ENCODE measurements at regions not wholly inside any gene's neighbourhood (a gene's known extent, or its start where the extent isn't known, plus 50 kb on each side); places are given as distances from the start of the nearest gene placed in this dataset.

- no peaks in the 10 kb centered on the region for H3K36me3 ChIP-seq (ENCODE audit: insufficient read depth, low read length)
- H3K4me1 ChIP-seq (ENCODE audit: control insufficient read depth, insufficient read depth, low read length, unreplicated experiment), result peaks cover 8% of the 10 kb centered on the region
- no peaks in the 10 kb centered on the region for H3K79me2 ChIP-seq (ENCODE audit: control insufficient read depth, insufficient read depth, low read length, unreplicated experiment)
- H3K27ac ChIP-seq (ENCODE audit: low read depth, low read length), result no peak overlapping the region
- H2AFZ ChIP-seq (ENCODE audit: low read length, unreplicated experiment), result no peak overlapping the region
- H3K27me3 ChIP-seq (ENCODE audit: insufficient read depth, low read length), result no peaks in the 10 kb centered on the region
- no peak overlapping the region for H3K4me3 ChIP-seq (ENCODE audit: low read depth, low read length)
Measured at GRCh38 chr14:38496092-38496491, 240.2 kb upstream of the CLEC14A start.

- H3K4me1 ChIP-seq (ENCODE audit: control insufficient read depth, insufficient read depth, low read length, unreplicated experiment), result no peaks in the 10 kb centered on the region
- H3K36me3 ChIP-seq (ENCODE audit: insufficient read depth, low read length), result no peaks in the 10 kb centered on the region
- H3K27me3 ChIP-seq (ENCODE audit: insufficient read depth, low read length), result no peaks in the 10 kb centered on the region
- no peak overlapping the region for H2AFZ ChIP-seq (ENCODE audit: low read length, unreplicated experiment)
- H3K4me3 ChIP-seq (ENCODE audit: low read depth, low read length), result no peak overlapping the region
- no peak overlapping the region for H3K27ac ChIP-seq (ENCODE audit: low read depth, low read length)
- no peaks in the 10 kb centered on the region for H3K79me2 ChIP-seq (ENCODE audit: control insufficient read depth, insufficient read depth, low read length, unreplicated experiment)
Measured at GRCh38 chr14:38490273-38490672, 234.4 kb upstream of the CLEC14A start.

DNA sequence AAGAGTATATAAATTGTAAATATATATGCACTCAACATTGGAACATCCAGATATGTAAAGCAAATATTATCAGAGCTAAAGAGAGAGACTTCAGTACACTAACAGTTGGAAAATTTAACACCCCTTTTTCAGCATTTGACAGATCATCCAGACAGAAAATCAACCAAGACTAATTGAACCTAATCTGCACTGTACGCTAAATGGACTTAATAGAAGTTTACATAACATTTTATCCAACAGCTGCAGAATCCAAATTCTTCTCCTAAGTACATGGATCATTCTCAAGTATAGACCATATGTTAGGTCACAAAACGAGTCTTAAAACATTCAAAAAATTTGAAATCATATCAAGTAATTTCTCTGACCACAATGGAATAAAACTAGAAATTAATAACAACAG lies 229.1 kb upstream of the CLEC14A start:
- Histone ChIP-seq H3K4me3 (ENCODE audit: low read depth, low read length) (no peak overlapping the region), H3K27me3 (ENCODE audit: insufficient read depth, low read length) (no peaks in the 10 kb centered on the region), H3K4me1 (ENCODE audit: control insufficient read depth, insufficient read depth, low read length, unreplicated experiment) (peaks cover 16% of the 10 kb centered on the region), H3K27ac (ENCODE audit: low read depth, low read length) (no peak overlapping the region), H2AFZ (ENCODE audit: low read length, unreplicated experiment) (no peak overlapping the region), H3K36me3 (ENCODE audit: insufficient read depth, low read length) (no peaks in the 10 kb centered on the region), H3K79me2 (ENCODE audit: control insufficient read depth, insufficient read depth, low read length, unreplicated experiment) (no peaks in the 10 kb centered on the region)

GRCh38 chr14:38481952-38482678 lies 226.2 kb upstream of the CLEC14A start:
- no peaks in the 10 kb centered on the region for H3K27me3 ChIP-seq (ENCODE audit: insufficient read depth, low read length)
- no peaks in the 10 kb centered on the region for H3K36me3 ChIP-seq (ENCODE audit: insufficient read depth, low read length)
- H3K79me2 ChIP-seq (ENCODE audit: control insufficient read depth, insufficient read depth, low read length, unreplicated experiment), result no peaks in the 10 kb centered on the region
- peak overlapping the region; percentile 80 for H3K27ac ChIP-seq (ENCODE audit: low read depth, low read length)
- H2AFZ ChIP-seq (ENCODE audit: low read length, unreplicated experiment), result peak overlapping the region; percentile 28
- no peak overlapping the region for H3K4me3 ChIP-seq (ENCODE audit: low read depth, low read length)
- peaks cover 16% of the 10 kb centered on the region for H3K4me1 ChIP-seq (ENCODE audit: control insufficient read depth, insufficient read depth, low read length, unreplicated experiment)

GRCh38 chr14:38469156-38469555 lies 213.3 kb upstream of the CLEC14A start:
- no peaks in the 10 kb centered on the region for H3K79me2 ChIP-seq (ENCODE audit: control insufficient read depth, insufficient read depth, low read length, unreplicated experiment)
- H3K36me3 ChIP-seq (ENCODE audit: insufficient read depth, low read length), result no peaks in the 10 kb centered on the region
- H3K4me3 ChIP-seq (ENCODE audit: low read depth, low read length), result no peak overlapping the region
- peaks cover 15% of the 10 kb centered on the region for H3K4me1 ChIP-seq (ENCODE audit: control insufficient read depth, insufficient read depth, low read length, unreplicated experiment)
- no peak overlapping the region for H3K27ac ChIP-seq (ENCODE audit: low read depth, low read length)
- H2AFZ ChIP-seq (ENCODE audit: low read length, unreplicated experiment), result no peak overlapping the region
- H3K27me3 ChIP-seq (ENCODE audit: insufficient read depth, low read length), result no peaks in the 10 kb centered on the region

GRCh38 chr14:38442208-38442607 lies 186.3 kb upstream of the CLEC14A start:
- H3K27me3 ChIP-seq (ENCODE audit: insufficient read depth, low read length), result no peaks in the 10 kb centered on the region
- no peaks in the 10 kb centered on the region for H3K36me3 ChIP-seq (ENCODE audit: insufficient read depth, low read length)
- no peaks in the 10 kb centered on the region for H3K79me2 ChIP-seq (ENCODE audit: control insufficient read depth, insufficient read depth, low read length, unreplicated experiment)
- no peak overlapping the region for H3K27ac ChIP-seq (ENCODE audit: low read depth, low read length)
- no peaks in the 10 kb centered on the region for H3K4me1 ChIP-seq (ENCODE audit: control insufficient read depth, insufficient read depth, low read length, unreplicated experiment)
- no peak overlapping the region for H3K4me3 ChIP-seq (ENCODE audit: low read depth, low read length)
- H2AFZ ChIP-seq (ENCODE audit: low read length, unreplicated experiment), result no peak overlapping the region

DNA sequence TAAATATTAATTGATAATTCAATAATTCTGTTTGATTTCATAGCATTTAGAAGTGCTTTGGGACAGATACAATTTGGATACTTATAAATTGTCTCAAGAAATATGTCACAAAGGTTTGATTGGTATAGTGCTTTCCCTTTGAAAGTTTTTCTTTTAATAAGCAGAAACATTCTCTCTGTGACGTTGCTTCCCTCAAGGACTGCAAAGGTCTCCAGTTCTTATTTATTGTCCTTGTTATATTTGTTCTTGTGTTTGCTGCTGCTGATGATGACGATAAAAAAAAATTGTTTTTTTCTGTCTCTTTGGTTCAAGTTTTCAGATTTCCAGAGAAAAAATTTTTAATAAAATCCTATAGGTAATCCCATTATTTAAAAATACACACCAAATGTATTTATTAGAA lies 176.3 kb upstream of the CLEC14A start:
- no peaks in the 10 kb centered on the region for H3K36me3 ChIP-seq (ENCODE audit: insufficient read depth, low read length)
- no peak overlapping the region for H3K4me3 ChIP-seq (ENCODE audit: low read depth, low read length)
- no peak overlapping the region for H2AFZ ChIP-seq (ENCODE audit: low read length, unreplicated experiment)
- no peaks in the 10 kb centered on the region for H3K79me2 ChIP-seq (ENCODE audit: control insufficient read depth, insufficient read depth, low read length, unreplicated experiment)
- H3K27ac ChIP-seq (ENCODE audit: low read depth, low read length), result no peak overlapping the region
- H3K27me3 ChIP-seq (ENCODE audit: insufficient read depth, low read length), result no peaks in the 10 kb centered on the region
- no peaks in the 10 kb centered on the region for H3K4me1 ChIP-seq (ENCODE audit: control insufficient read depth, insufficient read depth, low read length, unreplicated experiment)

- H3K4me1 ChIP-seq (ENCODE audit: control insufficient read depth, insufficient read depth, low read length, unreplicated experiment), result no peaks in the 10 kb centered on the region
- H2AFZ ChIP-seq (ENCODE audit: low read length, unreplicated experiment), result no peak overlapping the region
- H3K79me2 ChIP-seq (ENCODE audit: control insufficient read depth, insufficient read depth, low read length, unreplicated experiment), result no peaks in the 10 kb centered on the region
- H3K36me3 ChIP-seq (ENCODE audit: insufficient read depth, low read length), result no peaks in the 10 kb centered on the region
- no peak overlapping the region for H3K27ac ChIP-seq (ENCODE audit: low read depth, low read length)
- no peaks in the 10 kb centered on the region for H3K27me3 ChIP-seq (ENCODE audit: insufficient read depth, low read length)
- H3K4me3 ChIP-seq (ENCODE audit: low read depth, low read length), result no peak overlapping the region
Measured at GRCh38 chr14:38431156-38431555, 175.3 kb upstream of the CLEC14A start.

- no peaks in the 10 kb centered on the region for H3K4me1 ChIP-seq (ENCODE audit: control insufficient read depth, insufficient read depth, low read length, unreplicated experiment)
- no peak overlapping the region for H3K4me3 ChIP-seq (ENCODE audit: low read depth, low read length)
- H3K27me3 ChIP-seq (ENCODE audit: insufficient read depth, low read length), result no peaks in the 10 kb centered on the region
- no peaks in the 10 kb centered on the region for H3K79me2 ChIP-seq (ENCODE audit: control insufficient read depth, insufficient read depth, low read length, unreplicated experiment)
- H3K27ac ChIP-seq (ENCODE audit: low read depth, low read length), result no peak overlapping the region
- no peak overlapping the region for H2AFZ ChIP-seq (ENCODE audit: low read length, unreplicated experiment)
- H3K36me3 ChIP-seq (ENCODE audit: insufficient read depth, low read length), result no peaks in the 10 kb centered on the region
Measured at GRCh38 chr14:38430522-38430921, 174.6 kb upstream of the CLEC14A start.

DNA sequence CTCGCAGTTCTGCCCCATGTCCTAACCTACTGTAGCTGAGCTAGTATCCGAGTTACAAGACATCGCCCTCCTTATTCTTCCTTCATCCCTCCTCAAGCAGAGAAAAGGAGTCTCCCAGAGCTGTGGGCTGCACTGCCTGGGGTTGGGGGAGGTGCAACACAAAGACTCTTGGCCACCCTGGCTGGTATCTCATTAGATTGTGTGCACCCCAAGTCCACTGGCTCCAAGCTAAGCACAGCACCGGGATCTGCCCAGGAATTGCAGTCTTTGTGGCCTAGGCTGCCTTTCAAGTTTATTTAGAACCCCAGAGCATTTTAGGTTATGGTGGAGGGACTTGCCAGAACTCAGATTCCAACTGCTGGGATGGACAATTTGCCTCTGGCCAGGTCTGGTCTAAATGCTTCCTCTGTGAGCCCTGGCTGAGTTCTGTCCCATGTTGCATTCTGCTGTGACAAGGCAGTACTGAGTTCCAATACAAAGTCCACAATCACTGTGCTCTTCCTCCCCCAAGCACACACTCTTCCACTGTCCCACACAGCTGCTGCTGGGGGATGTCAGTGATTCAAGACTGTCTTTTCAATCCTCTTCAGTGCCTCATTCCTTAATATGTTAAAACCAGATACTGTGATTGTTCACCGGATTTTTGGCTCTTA lies 169.6 kb upstream of the CLEC14A start:
- peaks cover 4% of the 10 kb centered on the region for H3K4me1 ChIP-seq (ENCODE audit: control insufficient read depth, insufficient read depth, low read length, unreplicated experiment)
- no peaks in the 10 kb centered on the region for H3K79me2 ChIP-seq (ENCODE audit: control insufficient read depth, insufficient read depth, low read length, unreplicated experiment)
- no peaks in the 10 kb centered on the region for H3K27me3 ChIP-seq (ENCODE audit: insufficient read depth, low read length)
- peaks cover 5% of the 10 kb centered on the region; the same call in 1 of the 2 replicates for H3K36me3 ChIP-seq (ENCODE audit: insufficient read depth, low read length)
- no peak overlapping the region for H3K27ac ChIP-seq (ENCODE audit: low read depth, low read length)
- H3K4me3 ChIP-seq (ENCODE audit: low read depth, low read length), result no peak overlapping the region
- H2AFZ ChIP-seq (ENCODE audit: low read length, unreplicated experiment), result no peak overlapping the region

DNA sequence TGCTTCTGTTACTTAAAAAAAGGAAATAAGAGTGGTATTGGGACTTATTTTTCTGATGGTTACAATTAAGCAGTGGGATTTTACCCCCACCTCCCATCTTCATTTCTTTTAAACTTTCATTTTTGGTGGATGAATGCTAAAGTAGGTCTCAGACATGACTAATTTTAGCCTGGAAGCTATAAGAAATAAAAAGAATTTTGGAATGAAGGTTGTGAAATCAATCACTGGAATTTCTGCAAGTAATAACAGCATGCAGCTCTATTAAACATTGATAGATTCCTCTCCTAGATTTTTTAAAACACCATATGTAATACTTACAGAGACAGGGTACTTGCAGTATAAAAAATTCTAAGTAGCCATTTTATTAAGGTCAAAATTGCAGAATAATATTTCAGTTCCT lies 164.2 kb upstream of the CLEC14A start:
- Histone ChIP-seq H3K27ac (ENCODE audit: low read depth, low read length) (no peak overlapping the region), H3K4me3 (ENCODE audit: low read depth, low read length) (peak overlapping the region; percentile 3; the same call in 1 of the 2 replicates)

More for the DNA sequence above, 164.2 kb upstream of the CLEC14A start:
- Histone ChIP-seq H2AFZ (ENCODE audit: low read length, unreplicated experiment) (peak overlapping the region; percentile 89), H3K36me3 (ENCODE audit: insufficient read depth, low read length) (peaks cover 5% of the 10 kb centered on the region; the same call in 1 of the 2 replicates), H3K4me1 (ENCODE audit: control insufficient read depth, insufficient read depth, low read length, unreplicated experiment) (peaks cover 14% of the 10 kb centered on the region), H3K79me2 (ENCODE audit: control insufficient read depth, insufficient read depth, low read length, unreplicated experiment) (no peaks in the 10 kb centered on the region), H3K27me3 (ENCODE audit: insufficient read depth, low read length) (no peaks in the 10 kb centered on the region)

Data from ACC112 (cell line).